GM06990 (cell line): ENCODE measurements at regions not wholly inside any gene's neighbourhood (a gene's known extent, or its start where the extent isn't known, plus 50 kb on each side); places are given as distances from the start of the nearest gene placed in this dataset.

Source experiments
- DNase-seq: peaks from one replicate; pipeline ENCODE4 v3.0.0-alpha.2; 2011; ENCODE audit not compliant: insufficient read length; ENCODE audit errors: extremely low read depth
- H3K27me3 ChIP-seq: replicated peaks from 2 replicates; pipeline ENCODE4 v1.6.0; 2011; ENCODE audit warnings: low read length; ENCODE audit not compliant: control insufficient read depth, insufficient read depth
- H3K36me3 ChIP-seq: 2 replicates; pipeline ENCODE4 v1.5.1; 2011; ENCODE audit warnings: low read length; ENCODE audit not compliant: control insufficient read depth, insufficient read depth
- H3K4me3 ChIP-seq: replicated peaks from 2 replicates; pipeline ENCODE4 v1.5.1; 2011; ENCODE audit warnings: low read depth, mild to moderate bottlenecking, control low read depth, low read length
- CTCF ChIP-seq: IDR thresholded peaks from 2 replicates; pipeline ENCODE4 v1.5.1; 2011; ENCODE audit warnings: low read length, control low read depth, mild to moderate bottlenecking, inconsistent platforms; ENCODE audit not compliant: insufficient read depth, poor library complexity, severe bottlenecking

GRCh38 chr13:21796066-21796465 is 125.2 kb downstream of the FGF9 start:
- no peak for DNase-seq
- Histone ChIP-seq H3K4me3 (no peak overlapping the region), H3K36me3 (no peaks in the 10 kb centered on the region), H3K27me3 (no peaks in the 10 kb centered on the region)
- no peak for TF ChIP-seq CTCF

GRCh38 chr13:21796775-21797514 is 126.1 kb downstream of the FGF9 start:
- no peaks in the 10 kb centered on the region for H3K36me3 ChIP-seq
- DNase-seq, result no peak
- H3K27me3 ChIP-seq, result no peaks in the 10 kb centered on the region
- no peak overlapping the region for H3K4me3 ChIP-seq
- TF ChIP-seq CTCF, result no peak

DNA sequence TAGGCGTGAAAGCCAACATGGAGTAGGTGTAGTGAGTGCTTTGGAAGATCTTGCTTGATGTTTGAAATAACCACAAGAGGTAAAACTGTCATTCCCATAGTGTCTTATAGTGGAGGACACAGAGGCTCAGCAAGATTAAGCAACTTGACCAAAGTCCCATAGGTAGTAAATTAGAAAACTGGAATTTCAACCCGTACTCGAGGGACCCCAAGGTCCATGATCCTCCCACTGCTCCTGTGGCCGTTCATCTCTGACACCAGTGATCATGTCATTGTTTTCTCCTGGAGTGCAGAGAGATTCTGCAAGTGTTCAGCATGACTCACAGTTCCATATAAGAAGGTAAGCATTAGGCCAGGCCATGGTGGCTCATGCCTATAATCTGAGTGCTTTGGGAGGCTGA is 126.9 kb downstream of the FGF9 start:
- TF ChIP-seq CTCF, result no peak
- H3K27me3 ChIP-seq, result no peaks in the 10 kb centered on the region
- H3K4me3 ChIP-seq, result no peak overlapping the region
- no peak for DNase-seq
- no peaks in the 10 kb centered on the region for H3K36me3 ChIP-seq

DNA sequence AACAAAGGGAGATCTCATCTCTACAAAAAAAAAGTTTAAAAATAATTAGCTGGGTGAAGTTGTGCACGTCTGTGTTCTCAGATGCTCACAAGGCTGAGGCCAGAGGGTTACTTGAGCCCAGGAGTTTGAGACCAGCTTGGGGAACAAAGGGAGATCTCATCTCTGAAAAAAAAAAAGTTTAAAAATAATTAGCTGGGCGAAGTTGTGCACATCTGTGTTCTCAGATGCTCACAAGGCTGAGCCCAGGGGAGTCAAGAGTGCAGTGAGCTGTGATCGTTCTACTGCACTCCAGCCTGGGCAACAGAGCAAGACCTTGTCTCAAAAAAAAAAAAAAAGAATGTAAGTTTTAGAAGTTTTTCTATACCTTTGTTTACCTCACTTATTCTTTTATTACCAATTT is 127.3 kb downstream of the FGF9 start:
- Histone ChIP-seq H3K36me3 (no peaks in the 10 kb centered on the region), H3K4me3 (no peak overlapping the region), H3K27me3 (no peaks in the 10 kb centered on the region)
- no peak for DNase-seq
- no peak for TF ChIP-seq CTCF

DNA sequence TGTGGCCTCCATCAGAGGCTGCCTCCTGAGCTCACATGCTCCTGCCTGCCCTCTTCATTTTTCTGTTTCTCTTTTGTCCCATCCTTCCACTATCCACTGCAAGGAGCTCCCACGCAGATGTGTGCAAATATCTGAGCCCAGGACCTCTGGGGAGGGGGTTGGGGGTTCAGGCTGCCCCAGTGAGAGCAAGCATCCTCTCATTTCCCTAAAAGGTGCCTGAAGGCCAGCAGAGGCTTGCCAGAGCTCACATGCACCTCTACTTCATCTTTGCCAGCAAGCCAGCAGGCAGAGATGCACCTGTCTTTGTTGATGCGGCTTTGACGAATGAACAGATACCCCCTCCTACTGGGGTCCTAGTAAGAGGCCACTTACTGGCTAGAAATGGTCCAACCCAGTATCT is 128.8 kb downstream of the FGF9 start:
- DNase-seq, result no peak
- H3K4me3 ChIP-seq, result no peak overlapping the region
- H3K36me3 ChIP-seq, result no peaks in the 10 kb centered on the region
- TF ChIP-seq CTCF, result no peak
- H3K27me3 ChIP-seq, result no peaks in the 10 kb centered on the region
